ENCODE measurements at regions not wholly inside any gene's neighbourhood (a gene's known extent, or its start where the extent isn't known, plus 50 kb on each side); places are given as distances from the start of the nearest gene placed in this dataset.

DNA sequence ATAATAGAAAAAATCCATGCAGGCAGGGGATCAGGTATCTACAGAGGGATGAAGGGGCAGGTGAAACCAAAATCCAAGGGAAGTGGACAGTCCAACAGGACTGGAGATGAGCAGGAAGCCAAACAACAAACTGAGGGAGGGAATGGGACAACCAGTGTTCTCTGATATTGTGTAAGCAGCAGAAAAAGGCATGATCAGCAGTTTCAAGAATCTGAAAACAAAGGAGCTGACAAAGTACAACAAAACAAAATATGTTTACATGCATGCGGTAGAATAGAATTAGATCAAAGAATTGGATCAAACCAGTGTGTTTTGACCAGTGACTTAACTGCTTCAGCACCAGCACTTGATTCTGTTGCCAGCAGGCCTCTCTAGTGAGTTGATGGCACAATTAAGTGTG, 729.7 kb downstream of the RFPL4B start:
- H3K4me3 ChIP-seq (ENCODE audit: low read depth, low read length): no peak overlapping the region
- 57% methylated on average over 1 of the region's 1 CpG for WGBS
- H3K4me1 ChIP-seq (ENCODE audit: insufficient read depth): no peaks in the 10 kb centered on the region
- no peak for DNase-seq (ENCODE audit: extremely low spot score)
- H3K27ac ChIP-seq (ENCODE audit: low read depth): no peak overlapping the region
- no peaks in the 10 kb centered on the region for H3K36me3 ChIP-seq (ENCODE audit: insufficient read depth)

GRCh38 chr6:113077794-113078193, 730.7 kb downstream of the RFPL4B start:
- Histone ChIP-seq H3K27ac (ENCODE audit: low read depth) (no peak overlapping the region), H3K4me1 (ENCODE audit: insufficient read depth) (no peaks in the 10 kb centered on the region), H3K36me3 (ENCODE audit: insufficient read depth) (no peaks in the 10 kb centered on the region), H3K4me3 (ENCODE audit: low read depth, low read length) (no peak overlapping the region)
- no peak for DNase-seq (ENCODE audit: extremely low spot score)
- 95% methylated on average over 2 of the region's 2 CpGs for WGBS

DNA sequence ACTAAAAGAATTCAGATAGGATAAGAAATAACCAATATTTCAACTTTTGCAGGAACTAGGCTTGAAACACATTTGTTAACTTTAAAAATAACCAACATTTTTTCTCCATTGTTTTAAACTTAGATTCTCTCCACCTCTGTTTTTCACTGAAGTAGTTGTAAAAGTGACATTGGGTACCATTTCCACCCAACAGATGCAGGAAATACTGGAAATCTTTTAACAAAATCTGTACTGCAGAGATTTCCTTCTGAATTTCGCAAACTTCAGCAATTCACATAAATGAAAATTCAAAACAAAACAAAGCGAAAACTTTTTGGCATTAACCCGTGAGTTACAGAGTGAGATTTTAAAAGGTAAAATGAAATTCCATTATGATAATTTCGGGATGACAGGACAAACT, 731.7 kb downstream of the RFPL4B start:
- Histone ChIP-seq H3K36me3 (ENCODE audit: insufficient read depth) (no peaks in the 10 kb centered on the region), H3K27ac (ENCODE audit: low read depth) (no peak overlapping the region), H3K4me1 (ENCODE audit: insufficient read depth) (no peaks in the 10 kb centered on the region), H3K4me3 (ENCODE audit: low read depth, low read length) (no peak overlapping the region)
- 79% methylated on average over 4 of the region's 4 CpGs for WGBS
- no peak for DNase-seq (ENCODE audit: extremely low spot score)

- Histone ChIP-seq H3K4me3 (ENCODE audit: low read depth, low read length) (no peak overlapping the region), H3K27ac (ENCODE audit: low read depth) (no peak overlapping the region), H3K4me1 (ENCODE audit: insufficient read depth) (no peaks in the 10 kb centered on the region), H3K36me3 (ENCODE audit: insufficient read depth) (no peaks in the 10 kb centered on the region)
- WGBS: 40% methylated on average over 3 of the region's 3 CpGs
- no peak for DNase-seq (ENCODE audit: extremely low spot score)
Observed at GRCh38 chr6:113082745-113083144, 735.6 kb downstream of the RFPL4B start.

DNA sequence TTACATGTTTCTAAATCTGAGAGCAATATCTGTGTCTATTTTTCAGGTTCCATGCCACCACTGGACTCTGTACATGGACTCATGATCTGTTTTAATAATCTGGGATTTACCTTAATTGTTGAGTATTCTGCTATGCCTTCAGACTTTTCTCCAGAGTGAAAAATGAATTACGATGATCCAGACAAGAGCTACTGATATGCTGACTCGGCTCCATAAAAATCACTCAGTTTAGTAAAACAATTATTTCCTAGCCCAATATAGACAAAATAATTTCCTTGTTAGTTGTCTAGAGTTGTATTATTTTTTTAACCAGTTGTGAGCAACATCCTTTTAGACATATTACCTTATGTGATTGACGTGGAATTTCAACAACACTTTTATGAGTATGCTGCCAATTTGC, 736.8 kb downstream of the RFPL4B start:
- DNase-seq (ENCODE audit: extremely low spot score): no peak
- H3K27ac ChIP-seq (ENCODE audit: low read depth): no peak overlapping the region
- H3K4me3 ChIP-seq (ENCODE audit: low read depth, low read length): no peak overlapping the region
- no peaks in the 10 kb centered on the region for H3K4me1 ChIP-seq (ENCODE audit: insufficient read depth)
- no peaks in the 10 kb centered on the region for H3K36me3 ChIP-seq (ENCODE audit: insufficient read depth)
- 96% methylated on average over 3 of the region's 3 CpGs for WGBS

- Histone ChIP-seq H3K4me1 (ENCODE audit: insufficient read depth) (no peaks in the 10 kb centered on the region), H3K4me3 (ENCODE audit: low read depth, low read length) (no peak overlapping the region), H3K36me3 (ENCODE audit: insufficient read depth) (no peaks in the 10 kb centered on the region), H3K27ac (ENCODE audit: low read depth) (no peak overlapping the region)
- DNase-seq (ENCODE audit: extremely low spot score): no peak
- WGBS: 91% methylated on average over 8 of the region's 8 CpGs
Observed at GRCh38 chr6:113089056-113089455, 741.9 kb downstream of the RFPL4B start.

GRCh38 chr6:113092795-113093194, 745.7 kb downstream of the RFPL4B start:
- no peak for DNase-seq (ENCODE audit: extremely low spot score)
- Histone ChIP-seq H3K4me3 (ENCODE audit: low read depth, low read length) (no peak overlapping the region), H3K4me1 (ENCODE audit: insufficient read depth) (peaks cover 2% of the 10 kb centered on the region), H3K36me3 (ENCODE audit: insufficient read depth) (no peaks in the 10 kb centered on the region), H3K27ac (ENCODE audit: low read depth) (no peak overlapping the region)
- WGBS: 96% methylated on average over 3 of the region's 3 CpGs

DNA sequence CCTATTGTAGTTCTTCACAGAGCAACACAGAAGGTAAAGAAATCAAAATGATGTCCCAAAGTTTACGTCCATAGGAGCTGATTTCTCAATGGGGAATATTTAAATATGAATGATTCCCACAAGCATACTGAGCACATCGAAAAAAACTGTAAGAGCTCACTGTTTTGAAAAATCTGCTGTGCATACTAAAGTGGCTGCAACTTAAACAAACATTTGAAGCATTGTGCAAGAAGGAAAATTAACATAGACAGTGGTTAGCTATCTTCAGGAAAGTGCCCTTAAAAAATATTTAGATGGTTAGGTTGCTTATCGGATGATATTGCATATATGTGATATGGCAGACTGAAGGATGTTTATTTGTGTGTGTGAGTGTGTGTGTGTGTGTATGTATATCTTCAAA, 747.6 kb downstream of the RFPL4B start:
- 51% methylated on average over 3 of the region's 3 CpGs for WGBS
- Histone ChIP-seq H3K4me1 (ENCODE audit: insufficient read depth) (peaks cover 2% of the 10 kb centered on the region), H3K4me3 (ENCODE audit: low read depth, low read length) (no peak overlapping the region), H3K36me3 (ENCODE audit: insufficient read depth) (no peaks in the 10 kb centered on the region), H3K27ac (ENCODE audit: low read depth) (no peak overlapping the region)
- DNase-seq (ENCODE audit: extremely low spot score): no peak

GRCh38 chr6:113095841-113096240, 748.7 kb downstream of the RFPL4B start:
- DNase-seq (ENCODE audit: extremely low spot score): no peak
- Histone ChIP-seq H3K36me3 (ENCODE audit: insufficient read depth) (no peaks in the 10 kb centered on the region), H3K27ac (ENCODE audit: low read depth) (no peak overlapping the region), H3K4me3 (ENCODE audit: low read depth, low read length) (no peak overlapping the region), H3K4me1 (ENCODE audit: insufficient read depth) (peaks cover 2% of the 10 kb centered on the region)
- whole genome bisulfite sequencing: 78% methylated on average over 2 of the region's 2 CpGs

DNA sequence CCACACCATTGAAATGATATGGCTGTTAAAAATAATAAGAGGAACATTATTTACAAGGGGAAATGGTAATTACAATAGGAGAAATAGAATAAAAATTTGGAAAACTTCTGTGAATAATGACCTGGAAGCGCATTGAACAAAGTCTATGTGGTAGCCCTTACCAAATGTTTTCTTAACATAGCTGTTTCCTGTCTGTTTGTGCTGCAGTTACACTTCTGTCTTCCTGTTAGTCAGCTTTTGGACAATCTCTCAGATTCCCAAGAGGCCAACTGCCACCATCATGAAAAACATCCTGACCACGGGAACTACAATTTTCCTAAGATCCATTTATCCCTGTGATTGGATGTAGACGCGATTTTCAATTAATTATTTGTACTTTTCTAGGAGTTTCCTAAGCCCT, 754.4 kb upstream of the MARCKS start:
- no peak overlapping the region for H3K27ac ChIP-seq (ENCODE audit: low read depth)
- no peaks in the 10 kb centered on the region for H3K4me1 ChIP-seq (ENCODE audit: insufficient read depth)
- H3K36me3 ChIP-seq (ENCODE audit: insufficient read depth): no peaks in the 10 kb centered on the region
- DNase-seq (ENCODE audit: extremely low spot score): no peak
- 58% methylated on average over 4 of the region's 4 CpGs for WGBS
- no peak overlapping the region for H3K4me3 ChIP-seq (ENCODE audit: low read depth, low read length)

- Histone ChIP-seq H3K4me1 (ENCODE audit: insufficient read depth) (no peaks in the 10 kb centered on the region), H3K36me3 (ENCODE audit: insufficient read depth) (no peaks in the 10 kb centered on the region), H3K27ac (ENCODE audit: low read depth) (no peak overlapping the region), H3K4me3 (ENCODE audit: low read depth, low read length) (no peak overlapping the region)
- DNase-seq (ENCODE audit: extremely low spot score): no peak
- WGBS: 33% methylated on average over 4 of the region's 4 CpGs
Observed at GRCh38 chr6:113103634-113104361, 753.3 kb upstream of the MARCKS start.

GRCh38 chr6:113104541-113104940, 752.6 kb upstream of the MARCKS start:
- WGBS: 58% methylated on average over 4 of the region's 4 CpGs
- no peak overlapping the region for H3K4me3 ChIP-seq (ENCODE audit: low read depth, low read length)
- no peak for DNase-seq (ENCODE audit: extremely low spot score)
- H3K4me1 ChIP-seq (ENCODE audit: insufficient read depth): no peaks in the 10 kb centered on the region
- no peak overlapping the region for H3K27ac ChIP-seq (ENCODE audit: low read depth)
- H3K36me3 ChIP-seq (ENCODE audit: insufficient read depth): no peaks in the 10 kb centered on the region

DNA sequence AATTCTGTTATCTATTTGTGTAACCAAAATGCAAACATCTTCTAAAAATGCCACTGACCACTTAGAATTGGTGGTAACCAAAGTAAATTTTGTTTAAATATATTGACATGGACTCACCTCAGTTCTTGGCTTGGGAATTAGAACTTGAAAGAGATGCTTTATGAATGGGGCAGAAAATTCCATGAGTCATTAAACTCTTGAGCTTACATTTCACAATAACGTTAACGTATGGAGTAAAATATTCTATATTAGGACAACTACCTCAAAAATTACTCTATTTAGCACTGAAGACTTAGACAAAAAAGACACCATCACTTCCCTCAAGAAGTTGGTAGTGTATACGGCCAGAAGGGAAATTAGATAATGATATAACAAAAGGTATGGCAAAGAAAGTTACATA, 752.2 kb upstream of the MARCKS start:
- no peak overlapping the region for H3K27ac ChIP-seq (ENCODE audit: low read depth)
- no peak overlapping the region for H3K4me3 ChIP-seq (ENCODE audit: low read depth, low read length)

GRCh38 chr6:113110211-113110610, 746.9 kb upstream of the MARCKS start:
- no peak overlapping the region for H3K4me3 ChIP-seq (ENCODE audit: low read depth, low read length)
- 86% methylated on average over 1 of the region's 1 CpG for WGBS
- no peak for DNase-seq (ENCODE audit: extremely low spot score)
- H3K36me3 ChIP-seq (ENCODE audit: insufficient read depth): no peaks in the 10 kb centered on the region
- no peaks in the 10 kb centered on the region for H3K4me1 ChIP-seq (ENCODE audit: insufficient read depth)
- H3K27ac ChIP-seq (ENCODE audit: low read depth): no peak overlapping the region

More for the DNA sequence above, 752.2 kb upstream of the MARCKS start:
- Histone ChIP-seq H3K4me1 (ENCODE audit: insufficient read depth) (no peaks in the 10 kb centered on the region), H3K36me3 (ENCODE audit: insufficient read depth) (no peaks in the 10 kb centered on the region)
- WGBS: 94% methylated on average over 3 of the region's 3 CpGs
- DNase-seq (ENCODE audit: extremely low spot score): no peak

DNA sequence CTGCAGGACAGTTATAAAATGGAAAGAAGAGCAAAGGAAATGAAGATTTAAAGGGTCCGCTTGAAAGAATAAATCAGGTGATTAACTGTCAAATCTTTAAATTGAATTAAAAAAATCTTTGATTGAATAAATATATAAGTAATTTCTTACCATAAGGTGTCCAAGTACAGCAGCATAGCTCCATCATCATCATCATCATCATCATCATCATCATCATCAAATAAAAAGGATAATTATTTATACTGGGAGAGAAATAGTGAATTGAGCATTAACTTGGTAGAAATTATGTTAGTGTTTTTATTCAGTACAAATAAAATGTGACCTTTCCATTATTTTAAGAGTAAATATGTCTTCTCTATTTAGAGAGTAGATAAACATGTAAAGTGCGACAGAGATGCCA, 745.6 kb upstream of the MARCKS start:
- DNase-seq (ENCODE audit: extremely low spot score): no peak
- 94% methylated on average over 2 of the region's 2 CpGs for WGBS
- Histone ChIP-seq H3K4me1 (ENCODE audit: insufficient read depth) (no peaks in the 10 kb centered on the region), H3K4me3 (ENCODE audit: low read depth, low read length) (no peak overlapping the region), H3K36me3 (ENCODE audit: insufficient read depth) (no peaks in the 10 kb centered on the region), H3K27ac (ENCODE audit: low read depth) (no peak overlapping the region)
